ENCODE measurements at regions not wholly inside any gene's neighbourhood (a gene's known extent, or its start where the extent isn't known, plus 50 kb on each side); places are given as distances from the start of the nearest gene placed in this dataset.
A peak's percentile ranks its signal among the peaks of the same experiment; 100 is the strongest.

DNA sequence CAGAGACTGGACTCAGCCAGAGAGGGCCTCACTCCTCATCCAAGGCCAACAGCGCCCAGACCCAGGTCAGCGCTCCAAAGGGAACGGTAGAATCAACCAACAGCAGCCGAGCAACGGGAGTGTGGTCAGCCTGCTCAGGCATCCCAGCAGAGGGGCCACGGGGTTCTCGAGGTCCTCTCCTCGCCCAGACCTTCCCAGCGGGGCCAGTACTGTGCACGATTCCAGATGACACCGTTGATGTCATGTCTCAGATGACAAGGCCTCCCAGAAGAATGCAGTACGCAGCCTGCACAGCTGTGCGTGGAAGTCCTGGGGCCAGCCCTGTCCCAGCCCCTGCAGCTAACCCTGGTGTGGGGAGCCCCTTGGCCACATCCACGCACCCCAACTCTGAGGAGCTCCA lies 141.0 kb upstream of the PPP1R26 start:
- TF ChIP-seq, protein P1, sequence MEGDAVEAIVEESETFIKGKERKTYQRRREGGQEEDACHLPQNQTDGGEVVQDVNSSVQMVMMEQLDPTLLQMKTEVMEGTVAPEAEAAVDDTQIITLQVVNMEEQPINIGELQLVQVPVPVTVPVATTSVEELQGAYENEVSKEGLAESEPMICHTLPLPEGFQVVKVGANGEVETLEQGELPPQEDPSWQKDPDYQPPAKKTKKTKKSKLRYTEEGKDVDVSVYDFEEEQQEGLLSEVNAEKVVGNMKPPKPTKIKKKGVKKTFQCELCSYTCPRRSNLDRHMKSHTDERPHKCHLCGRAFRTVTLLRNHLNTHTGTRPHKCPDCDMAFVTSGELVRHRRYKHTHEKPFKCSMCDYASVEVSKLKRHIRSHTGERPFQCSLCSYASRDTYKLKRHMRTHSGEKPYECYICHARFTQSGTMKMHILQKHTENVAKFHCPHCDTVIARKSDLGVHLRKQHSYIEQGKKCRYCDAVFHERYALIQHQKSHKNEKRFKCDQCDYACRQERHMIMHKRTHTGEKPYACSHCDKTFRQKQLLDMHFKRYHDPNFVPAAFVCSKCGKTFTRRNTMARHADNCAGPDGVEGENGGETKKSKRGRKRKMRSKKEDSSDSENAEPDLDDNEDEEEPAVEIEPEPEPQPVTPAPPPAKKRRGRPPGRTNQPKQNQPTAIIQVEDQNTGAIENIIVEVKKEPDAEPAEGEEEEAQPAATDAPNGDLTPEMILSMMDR (IDR thresholded peaks at IDR 0.05; ENCODE audit: insufficient read depth, missing control alignments) = no peak
- FAIRE-seq (no peak), DNase-seq (ENCODE audit: insufficient read length, low spot score) (peak; percentile 4)

DNA sequence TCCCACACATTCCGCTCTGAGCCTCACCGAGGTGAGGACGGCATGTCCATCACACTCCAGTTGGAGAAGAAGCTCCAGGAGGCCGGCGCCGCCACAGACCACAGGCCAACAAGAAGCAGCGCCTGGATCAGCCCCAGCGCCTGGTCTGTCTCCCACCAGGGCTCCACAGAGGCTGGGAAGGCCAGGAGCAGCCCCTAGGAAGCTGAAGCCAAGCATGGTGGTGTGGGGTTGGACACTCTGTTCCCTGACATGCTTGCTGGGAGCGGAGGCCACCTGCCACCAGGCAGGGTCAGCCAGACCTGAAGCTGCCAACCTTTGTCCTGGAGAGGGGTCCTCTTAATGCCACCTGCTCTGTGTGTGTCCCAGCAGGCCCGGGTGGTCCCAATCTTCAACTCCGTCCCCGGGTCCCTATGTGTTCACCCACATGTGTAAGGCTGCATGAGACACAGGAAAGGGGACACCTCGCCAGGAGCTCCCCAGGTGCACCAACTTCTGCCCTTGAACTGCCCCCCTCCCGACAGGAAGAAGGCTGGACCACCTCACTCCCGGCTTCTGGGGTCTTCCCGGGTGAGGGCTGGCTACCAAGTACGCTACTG lies 140.1 kb upstream of the PPP1R26 start:
- FAIRE-seq (no peak), DNase-seq (ENCODE audit: insufficient read length, low spot score) (peak; percentile 14)
- TF ChIP-seq, protein P1 (IDR thresholded peaks at IDR 0.05; ENCODE audit: insufficient read depth, missing control alignments) = no peak

DNA sequence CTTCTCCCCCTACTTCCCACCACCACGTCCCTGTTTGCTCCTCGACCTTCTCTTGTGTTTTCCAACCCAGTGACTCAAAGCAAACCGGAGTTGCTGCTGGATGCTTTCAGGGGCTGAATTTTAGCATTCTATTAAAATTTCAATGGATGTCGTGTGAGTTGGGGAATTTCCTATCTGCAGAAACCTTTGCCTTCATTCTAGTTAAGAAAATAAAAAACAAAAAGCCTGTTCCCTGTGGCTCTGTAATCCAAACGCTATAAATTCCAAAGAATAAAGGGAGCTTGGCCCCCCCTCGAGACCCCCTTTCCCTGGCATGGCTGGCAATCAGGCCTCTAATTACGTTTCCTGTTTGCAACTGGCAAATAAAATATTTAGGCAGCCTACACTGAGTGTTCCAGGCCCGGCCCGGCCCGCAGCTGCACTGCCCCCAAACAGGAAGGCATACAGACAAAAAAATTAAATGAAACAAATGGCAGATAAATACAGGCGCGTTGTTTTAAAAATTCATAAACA lies 139.4 kb upstream of the PPP1R26 start:
- TF ChIP-seq, protein P1 (IDR thresholded peaks at IDR 0.05; ENCODE audit: insufficient read depth, missing control alignments) = no peak
- DNase-seq (ENCODE audit: insufficient read length, low spot score) (peak; percentile 12), FAIRE-seq (no peak)

DNA sequence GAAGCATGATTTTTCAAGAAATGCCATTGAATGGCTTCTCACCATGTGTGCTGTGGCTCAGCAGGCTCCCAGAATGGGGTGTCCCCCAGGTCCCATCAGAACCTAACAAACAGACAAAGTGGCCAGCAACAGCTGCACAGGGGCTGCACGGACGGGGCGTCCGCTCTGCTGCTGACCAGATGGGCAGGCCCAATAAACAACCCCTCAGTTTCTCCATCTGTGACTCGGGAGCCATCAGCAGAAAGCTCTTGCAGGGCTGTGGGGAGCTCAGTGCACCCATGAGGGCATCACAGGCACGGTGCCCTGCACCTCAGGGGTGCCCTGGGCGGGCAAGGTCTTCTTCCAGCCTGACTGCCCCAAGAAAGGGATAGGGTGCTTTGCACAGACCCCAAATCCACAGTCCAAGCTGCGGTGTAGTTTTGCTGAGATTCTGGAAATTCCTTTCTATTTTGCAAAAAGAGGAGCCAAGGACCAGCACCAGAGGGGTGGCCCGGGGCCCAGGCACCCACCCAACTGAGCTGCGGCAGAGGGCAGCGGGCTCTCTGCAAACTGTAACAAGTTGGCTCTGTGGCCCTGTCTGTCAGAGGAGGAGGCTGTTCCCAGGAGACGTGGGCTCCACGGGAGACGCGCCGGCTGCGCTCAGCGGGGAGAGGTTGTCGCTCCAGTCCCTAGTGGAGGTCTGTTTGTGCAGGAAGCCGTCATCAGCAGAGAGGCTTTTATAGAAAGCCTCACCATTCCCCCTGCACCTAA lies 138.7 kb upstream of the PPP1R26 start:
- FAIRE-seq (no peak), DNase-seq (ENCODE audit: insufficient read length, low spot score) (peak; percentile 2)
- TF ChIP-seq, protein P1 (IDR thresholded peaks at IDR 0.05; ENCODE audit: insufficient read depth, missing control alignments) = no peak

DNA sequence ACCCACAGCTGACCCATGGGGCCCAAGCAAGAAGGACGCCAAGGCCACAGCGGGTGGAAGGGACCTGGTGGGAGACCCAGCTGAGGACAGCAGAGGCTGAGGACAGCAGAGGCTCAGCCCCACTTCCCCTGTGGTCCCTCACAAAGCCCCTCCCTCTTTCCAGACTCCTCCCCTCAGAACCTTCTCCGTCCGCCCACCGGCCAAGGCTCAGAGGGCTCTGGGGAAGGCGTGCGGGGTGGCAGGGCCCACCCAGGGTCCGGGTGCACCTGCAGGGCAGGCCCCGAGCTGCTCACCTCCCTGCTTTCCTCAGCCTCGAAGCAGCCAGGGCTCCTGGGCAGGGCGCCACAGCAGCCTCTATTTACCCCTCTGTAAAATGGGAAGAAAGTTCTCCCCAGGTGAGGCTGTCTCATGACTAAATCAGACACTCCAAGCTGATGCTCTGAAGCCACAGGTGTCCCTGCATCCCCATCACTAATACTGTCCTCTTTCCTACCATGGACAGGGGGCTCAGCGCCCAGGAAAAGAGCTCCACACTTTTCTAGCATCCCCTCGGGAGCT lies 137.9 kb upstream of the PPP1R26 start:
- TF ChIP-seq, protein P1 (IDR thresholded peaks at IDR 0.05; ENCODE audit: insufficient read depth, missing control alignments) = no peak
- FAIRE-seq (no peak), DNase-seq (ENCODE audit: insufficient read length, low spot score) (no peak)

DNA sequence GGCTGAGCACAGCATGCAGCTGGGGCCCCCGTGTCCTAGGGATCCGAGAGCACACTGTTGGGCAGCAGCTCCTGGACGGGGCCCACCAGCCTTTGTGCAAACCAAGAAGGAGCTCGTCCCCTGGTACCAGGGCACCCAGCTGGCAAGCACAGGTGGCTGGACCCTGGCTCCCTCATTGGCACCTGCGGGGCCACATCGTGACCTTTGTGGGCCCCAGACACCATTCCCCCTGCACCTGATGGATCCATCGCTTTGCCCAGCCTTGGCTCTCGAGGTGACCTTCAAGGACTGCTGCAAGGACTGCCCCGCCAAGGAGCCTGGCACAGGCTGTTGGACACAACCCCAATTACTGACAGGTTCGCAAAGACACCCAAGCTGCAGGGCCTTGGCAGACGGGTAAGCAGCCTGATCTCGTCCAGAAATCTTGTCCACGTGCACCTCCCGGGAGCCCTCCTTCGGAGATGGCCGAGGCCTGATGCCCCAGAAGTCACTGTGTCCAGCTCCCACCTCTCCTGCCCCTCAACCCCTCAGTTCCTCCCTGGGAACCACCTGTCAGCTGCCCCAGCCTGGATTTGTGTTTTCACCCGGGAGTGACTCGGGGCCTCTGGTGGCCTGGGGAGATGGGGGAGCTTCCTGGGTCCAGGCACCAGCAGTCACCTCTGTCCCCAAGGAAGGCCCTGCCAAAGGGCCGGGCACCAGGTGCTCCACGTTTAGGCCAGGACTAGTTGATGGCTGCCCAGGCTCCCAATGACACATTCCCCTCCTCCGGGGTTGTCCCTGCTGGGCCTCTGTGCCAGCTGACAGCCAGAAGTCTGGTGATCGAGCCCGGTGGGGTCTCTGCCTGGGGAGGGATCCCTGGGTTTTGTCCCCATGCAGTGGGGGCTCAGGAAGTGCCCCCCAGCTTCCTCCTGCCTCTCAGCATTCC lies 137.1 kb upstream of the PPP1R26 start:
- TF ChIP-seq, protein P1 (IDR thresholded peaks at IDR 0.05; ENCODE audit: insufficient read depth, missing control alignments) = no peak
- DNase-seq (ENCODE audit: insufficient read length, low spot score) = no peak
- no peak for FAIRE-seq

Measured in D721Med (cell line).